ENCODE measurements at regions not wholly inside any gene's neighbourhood (a gene's known extent, or its start where the extent isn't known, plus 50 kb on each side); places are given as distances from the start of the nearest gene placed in this dataset.

DNA sequence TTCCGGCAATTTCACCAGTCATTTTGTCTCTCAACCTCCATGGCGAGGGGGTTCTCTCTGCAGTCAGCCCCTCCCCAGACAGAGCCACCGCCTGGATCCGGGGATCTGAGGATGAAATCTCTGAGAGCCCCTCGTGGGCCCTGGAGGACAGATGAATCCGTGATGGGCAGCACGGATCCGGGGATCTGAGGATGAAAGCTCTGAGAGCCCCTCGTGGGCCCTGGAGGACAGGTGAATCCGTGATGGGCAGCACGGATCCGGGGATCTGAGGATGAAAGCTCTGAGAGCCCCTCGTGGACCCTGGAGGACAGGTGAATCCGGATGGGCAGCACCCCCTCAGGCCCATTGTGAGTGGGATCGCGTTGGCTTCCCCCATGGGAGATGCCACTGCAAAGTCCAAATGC lies 106.5 kb downstream of the DACT2 start:
- TF ChIP-seq, protein P1, sequence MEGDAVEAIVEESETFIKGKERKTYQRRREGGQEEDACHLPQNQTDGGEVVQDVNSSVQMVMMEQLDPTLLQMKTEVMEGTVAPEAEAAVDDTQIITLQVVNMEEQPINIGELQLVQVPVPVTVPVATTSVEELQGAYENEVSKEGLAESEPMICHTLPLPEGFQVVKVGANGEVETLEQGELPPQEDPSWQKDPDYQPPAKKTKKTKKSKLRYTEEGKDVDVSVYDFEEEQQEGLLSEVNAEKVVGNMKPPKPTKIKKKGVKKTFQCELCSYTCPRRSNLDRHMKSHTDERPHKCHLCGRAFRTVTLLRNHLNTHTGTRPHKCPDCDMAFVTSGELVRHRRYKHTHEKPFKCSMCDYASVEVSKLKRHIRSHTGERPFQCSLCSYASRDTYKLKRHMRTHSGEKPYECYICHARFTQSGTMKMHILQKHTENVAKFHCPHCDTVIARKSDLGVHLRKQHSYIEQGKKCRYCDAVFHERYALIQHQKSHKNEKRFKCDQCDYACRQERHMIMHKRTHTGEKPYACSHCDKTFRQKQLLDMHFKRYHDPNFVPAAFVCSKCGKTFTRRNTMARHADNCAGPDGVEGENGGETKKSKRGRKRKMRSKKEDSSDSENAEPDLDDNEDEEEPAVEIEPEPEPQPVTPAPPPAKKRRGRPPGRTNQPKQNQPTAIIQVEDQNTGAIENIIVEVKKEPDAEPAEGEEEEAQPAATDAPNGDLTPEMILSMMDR (IDR thresholded peaks at IDR 0.05; ENCODE audit: low read depth, low read length, missing control alignments), result no peak
- DNase-seq (ENCODE audit: extremely low read depth, low read depth), result no peak
- no peak overlapping the region for H3K4me3 ChIP-seq (replicated peaks; ENCODE audit: low read depth, low read length)

DNA sequence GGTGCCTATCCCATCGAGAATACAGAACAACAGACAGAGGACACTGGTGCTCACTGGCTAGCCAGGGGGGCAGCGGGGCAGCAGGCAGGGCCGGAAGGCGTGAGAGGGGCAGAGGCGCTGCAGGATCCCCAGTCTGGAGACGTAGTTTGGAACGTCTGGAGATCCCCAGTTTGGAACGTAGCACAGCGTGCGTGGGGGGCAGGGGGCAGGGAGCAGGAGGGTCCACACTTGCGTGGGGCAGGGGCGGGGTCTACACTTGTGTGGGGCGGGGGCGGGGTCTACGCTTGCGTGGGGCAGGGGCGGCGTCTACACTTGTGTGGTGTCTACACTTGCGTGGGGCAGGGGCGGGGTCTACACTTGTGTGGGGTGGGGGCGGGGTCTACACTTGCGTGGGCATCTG lies 107.2 kb downstream of the DACT2 start:
- TF ChIP-seq, protein P1 (IDR thresholded peaks at IDR 0.05; ENCODE audit: low read depth, low read length, missing control alignments), result no peak
- no peak overlapping the region for H3K4me3 ChIP-seq (replicated peaks; ENCODE audit: low read depth, low read length)
- no peak for DNase-seq (ENCODE audit: extremely low read depth, low read depth)

DNA sequence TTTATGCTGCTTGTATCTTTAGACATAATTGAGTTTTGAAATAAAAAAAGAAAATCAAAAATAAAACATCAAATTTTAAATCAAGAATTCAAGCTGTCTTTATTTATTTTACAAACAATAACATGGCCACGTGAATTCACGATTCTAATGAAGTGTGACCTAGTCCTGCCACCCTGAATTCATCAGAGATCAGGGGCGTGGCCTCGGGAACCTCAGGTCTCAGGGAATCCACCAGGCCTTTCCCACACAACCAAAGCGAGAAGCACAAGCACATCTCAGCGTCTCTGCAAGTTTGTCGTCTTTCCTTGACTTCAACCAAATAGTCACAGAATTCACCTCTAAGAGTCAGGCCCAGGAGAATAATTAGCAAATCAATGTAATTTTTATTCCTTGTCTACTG lies 107.9 kb downstream of the DACT2 start:
- H3K4me3 ChIP-seq (replicated peaks; ENCODE audit: low read depth, low read length), result no peak overlapping the region
- TF ChIP-seq, protein P1 (IDR thresholded peaks at IDR 0.05; ENCODE audit: low read depth, low read length, missing control alignments), result no peak
- no peak for DNase-seq (ENCODE audit: extremely low read depth, low read depth)

GRCh38 chr6:168210239-168211105 lies 109.1 kb downstream of the DACT2 start:
- TF ChIP-seq, protein P1 (IDR thresholded peaks at IDR 0.05; ENCODE audit: low read depth, low read length, missing control alignments), result no peak
- DNase-seq (ENCODE audit: extremely low read depth, low read depth), result no peak
- H3K4me3 ChIP-seq (replicated peaks; ENCODE audit: low read depth, low read length), result no peak overlapping the region

DNA sequence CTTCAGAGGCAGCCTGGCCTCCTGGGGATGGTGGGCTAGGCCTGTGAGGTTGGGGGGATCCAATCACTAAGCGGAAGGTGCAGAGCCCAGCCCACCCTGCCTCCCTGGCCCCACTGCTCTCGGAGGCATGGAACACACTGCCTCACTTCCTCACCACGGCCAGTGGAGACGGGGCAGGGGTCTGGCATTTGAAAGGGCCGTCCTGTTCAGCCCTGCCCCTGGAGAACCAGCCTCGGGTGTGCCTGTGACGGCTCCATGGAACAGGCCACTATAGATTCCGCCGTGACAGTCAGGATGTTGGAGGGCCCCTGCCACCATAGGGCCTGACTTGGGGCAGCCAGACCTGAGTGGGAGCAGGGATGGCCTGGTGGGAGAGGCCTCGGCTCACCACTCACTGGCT lies 110.2 kb downstream of the DACT2 start:
- no peak for DNase-seq (ENCODE audit: extremely low read depth, low read depth)
- TF ChIP-seq, protein P1 (IDR thresholded peaks at IDR 0.05; ENCODE audit: low read depth, low read length, missing control alignments), result no peak
- no peak overlapping the region for H3K4me3 ChIP-seq (replicated peaks; ENCODE audit: low read depth, low read length)

DNA sequence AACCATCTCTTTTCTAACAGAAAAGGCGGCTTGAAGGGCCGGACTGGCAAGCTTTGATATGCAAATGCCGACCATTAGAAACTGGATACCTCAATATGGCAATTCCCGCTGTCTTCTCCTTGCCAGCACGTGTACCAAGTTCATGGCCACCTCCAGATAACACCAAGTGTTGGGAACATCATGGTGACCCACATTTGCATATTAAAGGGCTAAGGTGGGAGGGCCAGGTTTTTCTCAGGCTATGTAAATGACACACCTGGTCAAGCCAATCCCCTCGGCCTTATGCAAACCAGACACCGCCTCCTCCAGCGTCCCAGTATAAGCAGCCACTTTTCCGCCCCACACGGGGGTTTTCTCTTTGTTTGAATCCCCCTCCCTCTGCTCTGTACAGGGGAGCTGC lies 110.7 kb downstream of the DACT2 start:
- no peak overlapping the region for H3K4me3 ChIP-seq (replicated peaks; ENCODE audit: low read depth, low read length)
- DNase-seq (ENCODE audit: extremely low read depth, low read depth), result no peak
- TF ChIP-seq, protein P1 (IDR thresholded peaks at IDR 0.05; ENCODE audit: low read depth, low read length, missing control alignments), result no peak
